ENCODE measurements at regions not wholly inside any gene's neighbourhood (a gene's known extent, or its start where the extent isn't known, plus 50 kb on each side); places are given as distances from the start of the nearest gene placed in this dataset.
"Not testable (repeated sequence)": the region's sequence is repeated elsewhere in the genome, so short reads cannot be mapped to it uniquely, and the experiment has no call there.

- no peak for DNase-seq
These were observed 170.9 kb upstream of the GHR start for GRCh38 chr5:42252306-42252705.

- DNase-seq: not testable (repeated sequence)
These were observed 163.3 kb upstream of the GHR start for GRCh38 chr5:42259914-42260313.

DNA sequence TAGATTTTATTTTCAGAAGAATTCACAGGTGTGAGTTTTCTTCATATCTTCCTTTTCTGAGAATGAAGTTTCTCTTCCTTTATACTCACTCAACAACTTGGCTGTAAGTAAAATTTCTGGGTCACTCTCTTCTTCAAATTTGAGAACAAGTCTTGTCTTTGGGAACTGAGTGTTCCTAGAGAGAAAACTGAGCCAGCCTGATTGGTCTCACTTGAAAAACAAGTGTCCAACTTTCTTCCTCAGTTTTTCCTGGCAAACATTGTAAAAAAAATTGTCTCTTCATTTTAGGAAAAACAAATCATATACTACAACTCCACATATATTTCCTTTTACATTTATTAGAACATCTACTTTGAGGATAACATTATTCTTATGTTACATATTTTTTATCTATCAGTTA is 156.1 kb upstream of the GHR start:
- no peak for DNase-seq

GRCh38 chr5:42268170-42268569 is 155.1 kb upstream of the GHR start:
- DNase-seq: not testable (repeated sequence)

DNA sequence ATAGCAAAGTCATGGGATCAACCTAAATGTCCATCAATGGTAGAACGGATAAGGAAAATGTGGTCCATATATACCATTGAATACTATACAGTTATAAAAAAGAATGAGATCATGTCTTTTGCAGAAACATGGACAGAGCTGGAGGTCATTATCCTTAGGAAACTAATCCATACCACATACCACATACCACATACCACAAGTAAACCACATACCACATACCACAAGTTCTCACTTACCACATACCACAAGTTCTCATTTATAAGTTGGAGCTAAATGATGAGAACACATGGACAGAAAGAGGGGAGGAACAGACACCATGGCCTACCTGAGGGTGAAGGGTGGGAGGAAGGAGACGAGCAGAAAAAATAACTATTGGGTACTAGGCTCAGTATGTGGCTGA is 154.6 kb upstream of the GHR start:
- no peak for DNase-seq

- DNase-seq: no peak
These were observed 152.5 kb upstream of the GHR start for GRCh38 chr5:42270771-42271170.

DNA sequence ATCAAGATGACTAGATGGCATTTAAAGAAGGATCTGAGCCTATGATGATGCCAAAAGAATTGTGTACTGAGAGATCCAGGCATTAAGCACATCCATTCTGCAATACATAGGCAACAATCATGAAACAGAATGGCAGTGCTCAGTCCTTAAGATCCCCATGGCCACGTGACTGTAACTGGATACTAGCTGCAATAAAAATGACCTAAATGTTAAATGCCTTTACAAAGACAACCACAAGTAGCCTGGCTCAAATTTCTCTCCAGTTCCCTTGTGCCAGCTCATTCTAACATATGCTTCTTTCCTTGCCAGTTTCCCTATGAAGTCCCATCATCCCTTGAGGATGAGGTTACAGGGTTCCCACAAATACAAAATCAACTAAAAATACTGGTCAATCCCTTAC is 148.3 kb upstream of the GHR start:
- DNase-seq: no peak

- DNase-seq: no peak
These were observed 145.9 kb upstream of the GHR start for GRCh38 chr5:42277293-42277692.

- no peak for DNase-seq
These were observed 138.7 kb upstream of the GHR start for GRCh38 chr5:42284584-42284983.

DNA sequence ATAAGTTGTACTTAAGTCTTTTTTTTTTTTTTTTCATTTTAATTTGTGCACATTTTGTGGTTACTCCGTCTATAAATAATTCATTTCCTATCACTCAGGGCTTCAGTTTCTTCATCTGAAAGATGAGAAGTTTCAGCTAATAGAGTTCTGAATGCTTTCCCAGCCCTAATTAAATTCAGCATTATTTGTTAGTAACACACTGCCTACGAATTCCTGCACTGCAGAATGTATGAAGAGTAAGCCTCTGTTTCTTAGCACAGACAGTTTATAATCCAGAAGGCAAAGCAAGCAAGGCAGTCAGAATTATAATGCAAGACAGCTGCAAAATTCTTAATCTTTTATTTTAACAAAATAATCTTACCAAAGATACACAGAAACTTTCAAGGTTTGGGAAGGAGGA is 138.0 kb upstream of the GHR start:
- no peak for DNase-seq

DNA sequence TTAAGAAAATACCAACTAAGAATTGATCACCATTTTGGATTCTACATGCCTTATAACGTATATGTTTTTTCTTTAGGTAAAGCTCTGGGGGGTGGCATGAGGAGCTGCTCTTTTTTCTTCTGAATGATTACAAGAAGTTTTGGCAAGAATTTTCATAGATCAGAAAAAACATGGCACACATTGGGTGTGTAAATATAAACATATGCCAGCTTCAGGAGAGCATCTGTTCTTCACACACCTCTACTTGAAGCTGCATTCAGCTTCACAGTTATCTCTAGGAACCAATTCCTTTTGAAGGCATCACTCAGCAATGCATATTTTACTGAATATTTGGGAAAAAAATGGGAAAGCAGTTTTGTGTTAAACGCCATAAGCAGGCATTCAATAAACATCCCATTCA is 122.7 kb upstream of the GHR start:
- no peak for DNase-seq

DNA sequence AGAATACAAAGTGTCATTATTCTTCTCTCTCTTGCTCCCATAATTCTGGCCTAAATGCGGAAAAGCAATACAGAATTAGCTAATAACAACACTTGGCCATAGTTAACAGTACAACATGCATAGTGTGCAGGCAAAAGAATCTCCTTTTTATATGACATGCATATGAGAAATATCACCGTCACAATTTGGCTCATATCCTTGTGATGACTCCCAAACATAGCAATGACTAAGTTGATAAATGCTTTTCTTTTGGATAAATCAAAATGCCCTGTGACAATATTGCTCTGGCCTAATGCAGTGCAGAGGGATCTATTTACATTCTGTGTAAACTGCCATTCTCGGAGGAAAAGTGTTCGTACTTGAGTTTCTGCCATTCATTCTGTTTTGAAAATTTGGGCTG is 121.9 kb upstream of the GHR start:
- DNase-seq: no peak

GRCh38 chr5:42302186-42302585 is 121.1 kb upstream of the GHR start:
- no peak for DNase-seq

GRCh38 chr5:42306287-42306686 is 117.0 kb upstream of the GHR start:
- no peak for DNase-seq

- no peak for DNase-seq
These were observed 113.4 kb upstream of the GHR start for GRCh38 chr5:42309865-42310264.

GRCh38 chr5:42315214-42315613 is 108.0 kb upstream of the GHR start:
- DNase-seq: no peak

- no peak for DNase-seq
These were observed 105.7 kb upstream of the GHR start for GRCh38 chr5:42317575-42317974.

GRCh38 chr5:42319546-42319945 is 103.7 kb upstream of the GHR start:
- DNase-seq: not testable (repeated sequence)

GRCh38 chr5:42321785-42322184 is 101.5 kb upstream of the GHR start:
- no peak for DNase-seq

- no peak for DNase-seq
These were observed 86.1 kb upstream of the GHR start for GRCh38 chr5:42337143-42337542.

DNA sequence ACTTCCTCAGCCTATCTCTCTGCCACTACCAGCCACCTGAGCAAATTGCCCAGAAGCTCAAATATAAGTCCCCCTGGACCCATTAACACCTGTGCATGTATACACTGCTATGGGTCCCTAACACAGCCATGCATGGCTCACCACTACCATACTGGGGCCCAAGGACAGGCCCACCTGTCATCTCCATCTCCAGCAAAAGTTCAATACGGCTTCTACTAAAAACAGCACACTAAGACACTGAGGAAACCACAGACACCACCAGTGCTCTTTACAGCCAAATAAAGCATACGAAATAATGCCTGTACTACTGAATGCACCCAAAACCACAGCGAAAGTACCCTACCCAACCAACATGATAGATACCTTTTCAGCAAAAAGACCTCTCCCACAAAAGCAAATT is 85.6 kb upstream of the GHR start:
- DNase-seq: no peak

GRCh38 chr5:42338136-42338535 is 85.1 kb upstream of the GHR start:
- no peak for DNase-seq

- DNase-seq: no peak
These were observed 74.1 kb upstream of the GHR start for GRCh38 chr5:42349163-42349562.

DNA sequence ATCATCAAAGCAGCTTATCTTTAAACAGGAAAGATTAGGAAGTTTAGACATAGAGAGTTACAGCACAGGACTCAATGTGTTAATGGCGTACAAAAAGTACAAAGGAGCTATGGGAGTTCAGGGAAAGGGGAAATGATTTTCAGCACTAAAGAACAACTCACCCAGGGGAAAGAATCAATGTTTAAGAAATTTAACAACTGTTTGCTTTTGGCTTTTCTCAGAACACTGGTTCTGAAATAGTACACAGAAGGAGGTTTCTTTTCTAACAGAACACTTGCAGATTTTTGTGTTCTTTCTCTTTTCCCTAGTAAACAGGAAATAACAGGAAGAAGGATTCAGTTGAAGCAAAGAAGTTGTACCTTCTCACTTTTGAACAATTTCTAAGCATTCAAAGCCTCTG is 71.3 kb upstream of the GHR start:
- no peak for DNase-seq

DNA sequence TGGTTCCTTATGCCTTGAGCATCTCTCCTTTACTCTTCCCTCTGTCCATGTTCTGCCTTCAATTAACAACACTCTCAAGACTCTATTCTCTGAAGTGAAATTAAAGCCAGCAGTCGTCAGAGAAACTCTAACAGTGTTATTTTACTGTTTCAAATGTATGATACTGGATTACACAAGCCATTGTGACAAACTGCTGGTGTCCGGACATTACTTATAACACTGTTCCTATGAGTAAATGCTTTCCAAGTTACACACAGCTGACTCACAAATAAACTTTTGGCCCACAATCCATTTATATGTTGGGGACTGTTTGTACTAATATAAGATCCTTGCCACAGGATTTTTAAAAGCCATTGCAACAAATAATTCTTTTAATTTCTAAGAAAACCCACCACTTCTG is 63.2 kb upstream of the GHR start:
- DNase-seq: no peak

DNA sequence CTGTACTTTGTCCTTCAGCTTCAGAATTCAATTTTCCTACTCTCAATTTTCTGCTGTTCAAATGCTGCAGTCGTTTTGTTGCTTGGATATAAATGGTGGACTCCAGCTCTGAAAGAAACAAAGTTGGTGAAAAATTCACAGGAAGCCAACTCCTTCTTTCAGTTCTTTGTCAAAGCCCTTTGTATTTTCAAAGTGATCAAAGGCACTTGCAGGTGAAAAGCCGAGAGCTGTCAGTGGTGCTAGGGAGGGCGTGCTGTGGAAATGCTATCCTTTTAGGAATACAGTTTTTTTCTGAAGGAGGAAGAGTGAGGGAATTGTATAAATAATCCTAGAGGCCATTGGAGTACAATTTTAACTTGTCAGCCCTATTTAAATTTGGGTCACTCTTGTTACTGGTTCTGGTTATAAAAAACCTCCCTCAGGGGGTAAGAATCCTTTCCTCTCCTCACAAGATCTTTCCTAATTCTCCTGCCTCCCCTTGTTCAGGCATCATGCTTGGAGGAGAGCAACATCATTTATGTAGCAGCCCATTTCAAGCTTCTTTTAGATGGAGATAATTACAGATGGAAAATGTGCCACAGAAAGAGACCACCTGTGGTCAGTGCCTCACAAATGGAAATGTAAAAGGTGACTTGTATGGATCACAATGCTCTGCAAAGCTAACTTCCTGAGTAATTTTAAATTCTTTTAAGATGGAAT is 62.5 kb upstream of the GHR start:
- no peak for DNase-seq
